Stimulated activated CD8-positive, alpha-beta memory T cell treated with anti-CD3 and anti-CD28 coated beads, Interleukin-15, amount 100 ng/mL, for 24 hours (primary cell): ENCODE measurements at regions not wholly inside any gene's neighbourhood (a gene's known extent, or its start where the extent isn't known, plus 50 kb on each side); places are given as distances from the start of the nearest gene placed in this dataset.
"Not testable (repeated sequence)": the region's sequence is repeated elsewhere in the genome, so short reads cannot be mapped to it uniquely, and the experiment has no call there.

ENCODE experiments used
- DNase-seq: peaks from one replicate; pipeline ENCODE4 v3.0.0-alpha.2; 2020; ENCODE audit warnings: low read depth

DNA sequence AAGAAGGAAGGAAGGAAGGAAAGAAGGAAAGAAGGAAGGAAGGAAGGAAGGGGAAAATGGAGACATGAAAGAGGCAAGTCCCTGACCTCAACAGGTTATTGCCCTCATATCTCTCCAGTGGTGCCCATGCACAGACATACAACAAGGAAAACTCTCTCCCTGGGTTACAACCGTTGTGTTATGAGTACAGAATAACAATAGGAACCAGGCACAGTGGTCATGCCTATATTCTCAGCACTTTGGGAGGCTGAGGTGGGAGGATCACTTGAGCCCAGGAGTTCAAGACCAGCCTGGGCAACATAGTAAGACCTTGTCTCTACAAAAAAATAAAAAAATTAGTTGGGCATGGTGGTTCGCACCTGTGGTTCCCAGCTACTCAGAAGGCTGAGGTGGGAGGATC lies 139.4 kb upstream of the HMGA2 start:
- DNase-seq = no peak

DNA sequence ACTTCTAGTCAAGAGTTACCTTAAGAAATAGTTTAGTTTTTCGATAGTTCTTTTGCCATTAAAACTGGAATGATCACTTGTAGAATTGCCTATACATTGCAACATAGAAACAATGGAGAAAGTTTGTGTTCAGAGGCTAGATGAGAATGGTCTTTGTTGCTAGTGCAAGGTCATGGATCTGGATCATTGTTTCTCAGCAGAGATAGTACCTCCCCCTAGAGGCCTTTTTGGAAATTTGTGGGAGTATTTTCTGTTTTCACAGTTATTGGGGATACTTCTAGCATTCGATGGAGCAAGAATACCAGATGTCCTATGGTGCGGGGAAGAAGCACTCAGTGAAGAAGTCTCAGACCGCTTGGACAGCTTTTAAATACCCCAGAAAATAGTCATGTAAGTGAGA lies 138.8 kb upstream of the HMGA2 start:
- DNase-seq = no peak

DNA sequence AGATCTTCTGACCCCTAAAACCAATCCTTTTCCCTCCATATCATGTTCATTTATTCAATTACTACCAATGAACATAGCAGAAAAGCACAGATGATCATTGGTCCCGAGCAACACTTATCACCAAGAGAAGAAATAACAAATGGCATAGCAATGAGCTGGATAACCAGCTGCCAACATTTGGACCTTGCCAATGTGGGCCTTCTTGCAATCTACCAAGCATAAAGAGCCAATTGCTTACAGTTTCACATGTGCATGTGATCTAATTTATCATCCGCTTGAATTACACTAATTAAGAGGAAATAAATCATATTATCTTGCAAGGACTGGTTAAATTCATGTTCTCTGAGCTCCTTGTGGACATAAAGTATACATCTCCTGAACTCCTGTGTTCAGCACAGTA lies 134.8 kb upstream of the HMGA2 start:
- no peak for DNase-seq

DNA sequence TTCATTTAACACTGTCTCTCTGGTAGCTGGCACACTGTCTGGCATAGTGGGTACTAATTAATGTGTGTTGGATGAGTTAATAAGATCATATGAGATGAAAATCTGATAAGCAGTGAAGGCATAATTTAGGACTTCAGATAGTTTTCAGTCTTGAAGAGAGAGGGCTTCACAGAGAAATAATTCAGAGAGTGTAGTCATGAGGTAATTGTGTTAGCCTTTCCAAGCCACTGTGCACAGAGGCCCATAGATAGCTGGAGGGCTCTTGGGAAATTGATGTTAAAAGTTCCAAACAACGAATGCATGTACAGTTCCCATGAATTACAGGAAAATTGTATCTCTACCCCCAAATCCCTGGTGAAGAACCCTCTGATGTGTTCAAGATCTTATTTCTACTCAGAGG lies 133.8 kb upstream of the HMGA2 start:
- DNase-seq = no peak

DNA sequence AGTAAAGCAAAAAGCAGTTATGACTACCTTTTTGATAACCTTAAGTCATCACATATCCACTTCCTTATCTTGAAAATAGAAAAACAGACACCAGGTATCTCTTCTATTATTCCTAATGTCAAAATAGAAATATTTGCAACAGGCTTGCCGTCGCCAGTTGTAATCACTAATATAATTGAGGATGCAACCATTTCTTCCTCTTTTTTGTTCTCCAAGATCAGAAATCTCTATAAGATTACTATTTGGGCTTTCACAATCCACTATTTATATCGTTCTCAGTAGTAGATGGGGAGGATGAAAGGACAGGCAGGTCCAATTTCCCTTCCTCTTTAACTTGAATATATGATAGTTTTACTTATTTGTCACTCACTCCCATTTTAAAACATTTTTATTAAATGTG lies 130.2 kb upstream of the HMGA2 start:
- DNase-seq = no peak

DNA sequence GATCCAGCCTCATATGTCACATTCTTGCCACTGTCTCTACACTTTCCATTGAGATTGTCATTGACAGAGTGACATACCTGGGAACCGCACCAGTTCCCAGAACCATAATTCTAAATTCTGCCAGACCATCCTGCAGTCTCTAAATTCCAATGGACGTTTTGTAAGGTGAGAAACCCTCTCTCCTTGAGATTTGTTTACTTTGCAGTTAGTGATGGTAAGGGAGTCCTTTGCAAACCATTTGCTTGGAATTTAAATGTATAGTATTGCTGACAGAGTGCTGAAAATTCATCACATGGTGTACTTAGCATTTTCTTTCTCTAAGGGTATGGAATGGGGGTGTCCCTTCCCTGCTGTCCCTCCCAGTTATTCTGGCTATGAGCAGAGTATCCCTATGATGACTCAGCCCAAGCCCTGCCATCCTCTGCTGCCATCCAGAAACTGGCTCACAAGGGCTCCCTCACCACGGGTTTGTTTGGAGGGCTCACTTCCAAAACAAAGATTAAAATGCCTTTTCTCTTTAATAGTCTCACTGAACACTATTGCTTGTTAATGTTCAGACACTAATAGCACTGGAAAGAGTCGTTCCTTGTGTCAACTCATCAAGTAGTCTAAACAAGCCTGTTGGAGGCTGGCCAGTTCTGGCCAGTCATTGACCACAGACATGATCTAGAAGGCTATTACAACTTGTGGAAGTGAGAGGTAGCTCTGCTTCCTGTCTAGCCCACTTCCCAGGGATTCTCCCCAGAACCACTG lies 129.0 kb upstream of the HMGA2 start:
- DNase-seq = no peak

DNA sequence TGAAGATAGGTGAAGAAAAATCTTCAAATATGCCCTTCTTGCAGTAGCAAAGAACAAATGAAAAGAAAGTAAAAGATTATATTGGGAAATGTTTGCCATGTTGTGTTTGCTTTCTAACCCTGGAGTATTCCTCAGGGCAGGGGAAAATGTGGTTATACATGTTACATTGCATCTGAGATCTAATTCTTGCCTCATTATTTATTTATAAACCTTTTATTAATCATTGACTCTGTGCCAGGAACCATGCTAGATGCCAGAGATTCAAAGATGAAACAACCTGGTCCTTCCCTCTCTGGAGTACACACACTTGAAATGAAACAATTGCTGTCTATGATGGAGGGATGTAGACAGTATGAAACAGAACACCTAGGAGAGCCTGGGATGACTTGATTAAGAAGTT lies 128.1 kb upstream of the HMGA2 start:
- DNase-seq = no peak

DNA sequence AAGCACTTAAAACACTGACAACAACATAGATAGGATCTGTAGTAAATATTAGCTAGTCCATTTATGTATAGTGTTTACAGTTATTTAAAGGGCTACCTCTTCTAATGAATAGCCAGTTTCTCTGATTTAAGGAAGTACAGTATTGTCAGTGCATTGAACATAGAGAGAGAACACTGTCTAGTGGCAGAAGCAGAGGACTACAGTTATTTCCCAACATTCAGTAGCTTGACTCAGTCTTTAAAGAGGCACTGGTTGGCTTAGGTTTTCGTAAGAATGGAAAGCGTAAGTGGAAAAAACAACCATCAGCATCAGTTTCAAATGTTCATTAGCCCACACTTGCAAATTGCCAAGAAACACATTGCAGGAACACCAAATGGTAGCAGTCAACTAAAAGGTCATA lies 125.0 kb upstream of the HMGA2 start:
- DNase-seq = no peak

DNA sequence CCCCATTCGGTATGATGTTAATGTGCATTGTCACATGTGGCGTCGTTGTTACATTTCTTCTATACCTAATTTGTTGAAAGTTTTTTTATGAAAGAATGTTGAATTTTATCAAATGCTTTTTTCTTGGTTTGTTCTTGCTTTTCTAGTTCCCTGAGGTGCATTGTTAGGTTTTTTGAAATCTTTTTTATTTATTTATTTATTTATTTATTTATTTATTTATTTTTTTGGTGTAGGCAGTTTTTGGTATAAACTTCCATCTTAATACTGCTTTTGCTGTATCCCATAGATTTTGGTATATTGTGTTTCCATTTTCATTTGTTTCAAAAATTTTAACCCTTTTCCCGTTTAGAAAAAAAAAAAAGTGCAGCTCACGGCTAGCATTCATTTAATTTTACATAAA lies 121.1 kb upstream of the HMGA2 start:
- DNase-seq = no peak

DNA sequence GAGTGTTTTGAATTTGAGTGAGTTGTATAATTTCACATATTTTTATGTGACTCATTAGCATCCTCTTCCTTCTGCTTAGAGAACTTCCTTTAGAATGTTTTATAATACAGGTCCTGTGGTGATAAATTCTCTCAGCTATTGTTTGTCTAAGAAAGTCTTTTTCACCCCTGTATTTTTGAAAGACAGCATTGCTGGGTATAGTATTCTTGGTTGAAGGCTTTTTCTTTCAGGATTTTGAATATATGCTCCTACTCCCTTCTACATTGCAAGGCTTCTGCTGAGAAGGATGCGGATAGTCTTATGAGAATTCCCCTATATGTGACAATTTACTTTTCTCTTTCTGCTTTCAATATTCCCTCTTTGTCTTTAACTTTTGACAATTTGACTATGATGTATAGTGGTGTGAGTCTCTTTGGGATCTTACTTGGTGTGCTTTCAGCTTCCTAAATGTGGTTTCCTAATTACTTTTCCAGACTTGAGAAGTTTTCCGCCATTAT lies 118.9 kb upstream of the HMGA2 start:
- no peak for DNase-seq

DNA sequence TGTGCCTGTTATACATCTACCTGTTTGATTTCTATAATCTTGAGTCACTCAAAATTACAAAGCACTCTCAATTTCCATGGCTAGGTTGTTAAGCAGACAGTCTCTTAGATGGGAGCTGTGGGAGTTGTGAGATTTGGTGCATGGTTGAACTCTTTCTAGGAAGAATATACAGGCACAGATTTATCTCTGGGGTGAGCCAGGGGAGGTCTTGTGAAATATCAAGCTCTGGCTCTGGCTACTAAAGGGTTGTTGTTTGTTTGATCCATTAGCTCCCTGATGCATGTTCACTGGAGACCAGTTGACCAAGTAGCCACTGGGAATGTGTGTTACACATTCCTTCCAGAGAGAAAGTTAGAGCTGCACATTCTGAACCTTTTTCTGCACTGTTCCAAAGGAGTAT lies 117.2 kb upstream of the HMGA2 start:
- DNase-seq = no peak

DNA sequence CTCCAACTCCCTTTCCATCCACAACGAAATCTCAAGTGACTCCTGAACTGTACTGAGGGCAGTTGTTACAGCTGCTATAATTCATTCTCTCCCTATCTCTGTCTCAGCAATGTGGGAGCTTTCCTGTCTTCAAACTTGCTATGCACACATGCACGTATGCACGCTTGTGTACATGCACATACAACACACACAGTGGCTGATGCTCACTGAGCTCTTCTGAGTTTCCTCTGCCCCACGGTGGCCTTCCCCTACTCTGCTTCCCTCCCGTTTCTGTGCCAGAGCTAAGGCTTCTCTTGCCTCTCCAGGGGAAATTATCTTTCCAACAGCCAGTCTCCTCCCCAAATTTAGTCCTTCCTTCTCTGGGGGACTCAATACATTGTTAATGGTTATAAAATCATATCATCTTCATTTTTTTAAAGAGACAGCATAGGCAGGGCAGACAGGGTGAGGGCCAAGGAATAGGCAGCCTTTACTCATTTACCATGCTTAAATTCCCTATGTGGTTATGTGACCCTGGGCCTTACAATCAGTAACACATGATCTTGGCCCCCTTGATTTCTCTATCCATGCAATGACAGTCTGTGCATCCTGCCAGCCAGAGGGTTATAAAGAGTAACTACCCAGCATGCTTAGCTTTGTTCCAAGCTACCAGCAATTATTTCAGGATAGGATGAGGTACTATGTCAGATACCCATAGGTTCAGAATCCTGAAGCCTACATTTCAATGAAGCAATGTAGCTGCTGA lies 111.9 kb upstream of the HMGA2 start:
- DNase-seq = no peak

DNA sequence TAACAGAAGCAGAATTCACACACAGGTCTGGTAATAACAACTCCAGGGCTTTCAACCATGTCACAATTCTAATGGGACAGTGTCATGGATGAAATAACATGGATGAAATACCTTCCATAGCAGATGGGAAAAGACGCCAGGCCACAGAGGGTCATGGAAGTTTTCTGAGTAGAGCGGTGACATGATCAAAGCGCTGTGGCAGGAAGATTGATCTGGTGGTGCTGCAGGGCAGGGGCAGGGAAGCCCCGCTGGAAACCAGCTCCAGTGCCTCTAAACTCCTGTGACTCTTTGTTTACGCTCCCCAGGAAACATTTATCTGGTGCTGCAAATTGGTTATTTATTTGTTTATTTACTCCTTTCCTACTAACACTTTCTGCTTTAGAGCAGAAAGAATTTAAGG lies 108.3 kb upstream of the HMGA2 start:
- DNase-seq = no peak

DNA sequence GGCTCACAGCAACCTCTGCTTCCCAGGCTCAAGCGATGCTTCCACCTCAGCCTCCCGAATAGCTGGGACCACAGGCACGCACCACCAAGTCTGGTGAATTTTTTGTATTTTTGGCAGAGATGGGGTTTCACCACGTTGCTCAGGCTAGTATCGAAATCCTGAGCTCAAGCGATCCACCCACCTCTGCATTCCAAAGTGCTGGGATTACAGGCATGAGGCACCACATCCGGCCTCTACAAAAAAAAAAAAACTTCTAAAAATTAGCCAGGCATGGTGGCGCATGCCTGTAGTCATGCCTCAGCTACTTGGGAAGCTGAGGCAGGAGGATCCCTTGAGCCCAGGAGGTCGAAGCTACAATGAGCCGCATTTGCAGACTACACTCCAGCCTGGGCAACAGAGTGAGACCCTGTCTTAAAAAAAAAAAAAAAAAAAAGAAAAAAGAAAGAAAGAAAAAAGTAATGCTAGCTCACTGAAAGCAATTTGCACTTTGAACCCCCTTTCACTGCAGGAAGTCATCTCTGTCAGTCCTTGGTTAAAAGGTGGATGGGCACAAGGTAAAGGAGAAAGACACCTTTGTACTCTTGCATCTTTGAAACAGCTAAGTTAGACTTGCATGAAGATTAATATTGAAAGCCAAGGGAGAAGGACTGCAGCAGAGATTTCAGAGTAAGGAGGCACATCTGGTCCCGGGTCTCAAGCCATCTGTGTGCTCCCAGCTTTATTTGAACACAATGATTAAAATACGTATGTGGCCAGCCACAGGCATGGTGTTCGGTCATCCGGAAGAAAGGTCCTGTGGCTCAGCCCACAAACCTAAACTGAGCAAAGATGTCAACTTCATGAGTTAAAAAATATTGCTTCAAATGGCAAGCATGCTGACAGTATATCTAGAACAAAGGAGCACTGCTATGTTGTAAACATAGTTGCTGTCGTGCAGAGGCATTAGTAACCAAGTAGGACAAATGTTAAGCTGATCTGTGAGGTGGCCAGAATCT lies 103.8 kb upstream of the HMGA2 start:
- DNase-seq = no peak

DNA sequence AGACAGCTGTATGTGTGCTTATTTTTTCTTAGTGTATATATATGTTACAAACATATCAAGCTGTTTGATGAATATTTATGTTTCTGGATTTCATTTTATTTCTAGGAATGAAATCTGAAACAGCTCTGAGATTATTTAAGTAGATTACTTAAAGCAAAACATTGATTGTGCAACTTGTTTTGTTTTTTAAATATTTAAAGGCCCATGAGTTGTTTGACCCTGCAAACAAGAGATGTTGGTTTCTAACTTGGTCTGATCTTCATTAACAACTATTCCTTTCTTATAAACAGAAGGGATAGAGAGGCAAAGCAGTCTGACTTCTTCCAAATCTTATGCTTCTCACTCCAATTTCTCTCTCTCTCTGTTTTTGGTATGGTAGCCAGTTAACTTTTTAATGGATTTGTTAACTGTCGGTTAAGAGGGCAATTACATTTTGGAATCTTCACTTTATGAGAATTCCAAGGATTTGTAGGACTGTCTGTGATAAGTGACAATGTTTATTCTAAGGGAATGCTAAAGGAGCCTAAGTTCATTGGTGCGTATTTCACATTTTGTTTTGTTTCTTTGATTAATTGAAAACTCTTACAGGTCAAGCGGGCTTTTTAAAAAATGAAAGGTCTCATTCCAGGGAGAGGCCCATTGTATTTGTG lies 102.6 kb upstream of the HMGA2 start:
- no peak for DNase-seq

DNA sequence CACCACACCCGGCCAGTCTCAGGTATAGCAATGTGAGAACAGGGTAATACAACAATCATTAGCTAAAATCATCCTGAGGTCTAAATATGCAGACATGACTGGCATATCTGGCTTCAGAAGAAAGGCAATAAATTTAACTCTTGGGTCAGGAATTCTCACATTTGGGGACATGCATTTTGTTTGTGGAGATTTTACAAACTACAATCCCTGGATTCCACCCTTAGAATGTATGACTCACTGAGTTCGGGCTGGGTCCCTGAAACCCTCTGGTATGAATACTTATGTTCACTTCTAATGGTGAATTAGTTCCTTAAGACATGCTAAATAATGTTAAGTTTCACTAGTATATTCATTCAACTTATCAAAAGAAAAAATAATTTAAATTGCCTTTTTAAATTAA lies 98.9 kb upstream of the HMGA2 start:
- DNase-seq = no peak

DNA sequence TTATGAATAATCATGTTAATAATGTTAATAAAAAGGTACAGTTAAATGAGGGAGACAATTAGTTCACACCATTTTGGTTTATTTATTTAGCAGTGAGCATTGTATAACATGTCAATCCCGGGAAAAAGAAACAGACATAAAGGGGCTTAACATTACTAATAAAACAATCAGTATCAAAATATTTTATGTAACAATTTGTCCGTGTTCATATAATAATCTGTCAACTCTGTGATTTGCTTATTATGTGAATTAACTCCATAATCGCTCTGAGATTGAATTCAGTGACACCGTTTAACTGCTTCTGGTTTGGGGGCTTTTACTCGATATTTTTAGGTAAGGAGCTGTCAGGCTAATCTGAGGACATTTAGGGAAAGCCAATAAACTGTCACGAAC lies 95.8 kb upstream of the HMGA2 start:
- no peak for DNase-seq

DNA sequence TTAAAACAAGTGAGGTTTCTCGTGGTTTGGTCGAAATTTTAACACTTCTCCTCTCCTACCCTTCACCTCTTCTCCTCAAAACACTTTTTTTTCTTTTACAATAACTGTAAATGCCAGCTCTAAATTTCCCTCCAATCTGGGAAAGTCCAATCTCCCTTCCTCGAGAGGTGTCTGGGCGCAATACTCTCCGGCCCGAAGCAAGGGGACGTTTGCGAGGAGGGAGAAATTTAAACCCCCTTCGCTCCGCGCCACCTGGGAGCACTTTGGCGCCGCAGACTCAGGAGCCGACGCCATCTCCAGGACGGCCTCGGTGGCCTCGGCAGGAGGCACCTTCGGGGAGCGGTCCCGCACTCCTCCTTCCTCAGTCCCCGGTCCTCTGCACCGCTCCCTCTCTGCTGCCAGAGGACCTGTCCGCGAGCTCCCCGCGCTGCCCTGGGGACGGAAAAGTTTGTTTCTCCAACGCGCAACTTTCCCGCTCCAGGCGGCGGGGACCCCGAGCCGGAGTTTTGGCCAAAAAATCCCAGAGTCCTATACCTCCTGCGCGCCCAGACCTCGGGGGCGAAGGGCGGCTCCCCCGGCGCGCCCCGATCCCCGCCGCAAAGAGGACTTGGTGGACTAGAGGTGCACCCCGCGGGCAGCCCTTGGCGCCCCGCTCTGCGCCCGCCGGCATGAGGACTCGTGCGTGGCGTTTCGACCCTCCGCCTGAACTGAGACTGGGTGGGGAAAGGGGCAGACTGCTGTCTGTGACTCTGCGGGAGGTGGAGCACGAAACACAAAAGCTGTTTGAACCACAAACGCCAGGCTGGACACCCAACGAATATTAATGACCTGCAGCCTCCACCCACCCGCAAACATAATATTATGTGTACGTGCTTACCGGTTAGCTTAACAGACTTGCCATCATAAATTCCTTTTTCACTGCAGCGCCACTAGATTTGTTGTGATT lies 95.2 kb upstream of the HMGA2 start:
- DNase-seq = no peak

DNA sequence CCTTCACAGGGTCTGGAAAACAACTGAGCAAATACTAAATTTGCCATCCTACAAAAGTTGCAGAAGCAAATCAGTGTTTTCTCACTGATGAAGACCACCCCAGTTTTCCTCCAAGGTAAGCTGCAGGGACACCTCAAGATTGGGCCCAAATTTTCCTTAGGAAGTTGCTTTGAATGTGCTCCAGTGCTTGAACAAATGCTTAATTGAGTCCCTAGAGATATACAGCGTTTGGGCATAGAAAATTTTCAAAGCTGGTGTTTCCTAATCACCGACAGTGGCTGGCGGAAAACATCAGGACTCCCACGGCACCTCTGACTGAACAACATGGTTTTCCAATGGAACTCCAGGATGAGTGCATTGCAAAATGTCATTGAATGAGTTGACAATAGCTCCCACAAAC lies 92.5 kb upstream of the HMGA2 start:
- no peak for DNase-seq

DNA sequence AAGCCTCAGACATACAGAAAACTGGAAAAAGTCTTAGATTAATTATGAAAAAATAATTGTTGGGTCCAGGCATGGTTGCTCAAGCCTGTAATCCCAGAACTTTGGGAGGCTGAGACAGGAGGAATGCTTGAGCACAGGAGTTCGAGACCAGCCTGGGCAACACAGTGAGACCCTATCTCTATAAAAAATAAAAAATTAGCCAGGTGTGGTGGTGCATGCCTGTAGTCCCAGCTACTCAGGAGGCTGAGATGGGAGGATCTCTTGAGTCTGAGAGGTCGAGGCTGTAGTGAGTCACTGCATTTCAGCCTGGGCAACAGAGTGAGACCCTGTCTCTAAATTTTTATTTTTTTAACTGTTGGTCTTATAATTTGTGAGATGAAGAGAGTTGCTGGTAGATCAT lies 90.6 kb upstream of the HMGA2 start:
- DNase-seq = not testable (repeated sequence)

DNA sequence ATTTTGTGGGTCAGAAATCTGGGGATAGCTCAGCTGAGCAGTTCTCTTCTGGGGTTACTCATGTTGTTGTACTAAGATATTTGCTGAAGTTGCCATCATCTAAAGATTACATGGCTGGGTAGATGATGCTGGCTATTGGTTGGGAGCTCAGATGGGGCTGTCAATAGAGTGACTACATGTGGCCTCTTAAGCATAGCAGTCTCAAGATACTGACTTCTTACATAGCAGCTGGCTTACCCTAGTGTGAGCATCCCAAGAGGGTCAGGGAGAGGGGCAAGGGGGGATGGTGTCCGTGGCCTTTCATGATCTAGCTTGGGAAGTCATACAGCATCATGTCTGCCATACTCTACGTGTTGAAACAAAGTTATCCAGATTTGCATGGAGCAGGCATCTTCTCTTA lies 90.1 kb upstream of the HMGA2 start:
- DNase-seq = no peak
